Endothelial cell of umbilical vein (primary cell): ENCODE measurements at regions not wholly inside any gene's neighbourhood (a gene's known extent, or its start where the extent isn't known, plus 50 kb on each side); places are given as distances from the start of the nearest gene placed in this dataset.

Experiments used
- JUN ChIP-seq: IDR thresholded peaks from 2 replicates; pipeline ENCODE4 v1.6.1; 2011; ENCODE audit warnings: borderline replicate concordance, low read depth; ENCODE audit not compliant: insufficient read length, insufficient read depth
- TF ChIP-seq, protein P1 (sequence below), 2 donors: IDR thresholded peaks; 1 replicate in 1 of 2; 2 replicates in 1 of 2; pipeline ENCODE4 v1.5.1; 2011; ENCODE audit warnings: low read length in 2 of 2, mild to moderate bottlenecking in 2 of 2, moderate library complexity in 2 of 2, control low read depth in 1 of 2, inconsistent platforms in 1 of 2, low read depth in 1 of 2; ENCODE audit not compliant: insufficient read depth in 1 of 2; ENCODE audit errors: extremely low read depth in 1 of 2

DNA sequence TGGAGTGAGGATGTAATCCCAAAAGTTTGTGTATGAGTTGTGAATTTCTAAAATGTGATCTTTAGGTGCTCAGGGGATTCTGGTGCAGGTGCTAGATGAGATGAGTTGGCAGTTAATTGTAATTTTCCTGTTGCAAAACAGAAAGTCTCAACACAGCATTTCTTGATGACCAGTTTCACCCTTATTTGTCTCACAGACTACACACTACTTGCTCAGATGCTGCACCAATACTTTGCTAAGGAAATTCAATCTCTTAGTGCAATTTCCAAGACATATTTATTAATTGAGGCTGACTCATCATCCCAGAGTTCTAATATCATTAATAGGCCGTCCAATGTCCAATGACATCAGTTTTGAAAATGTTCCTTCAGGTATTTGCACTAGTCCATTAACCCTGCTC is 159.2 kb upstream of the SFRP2 start:
- TF ChIP-seq, protein P1, sequence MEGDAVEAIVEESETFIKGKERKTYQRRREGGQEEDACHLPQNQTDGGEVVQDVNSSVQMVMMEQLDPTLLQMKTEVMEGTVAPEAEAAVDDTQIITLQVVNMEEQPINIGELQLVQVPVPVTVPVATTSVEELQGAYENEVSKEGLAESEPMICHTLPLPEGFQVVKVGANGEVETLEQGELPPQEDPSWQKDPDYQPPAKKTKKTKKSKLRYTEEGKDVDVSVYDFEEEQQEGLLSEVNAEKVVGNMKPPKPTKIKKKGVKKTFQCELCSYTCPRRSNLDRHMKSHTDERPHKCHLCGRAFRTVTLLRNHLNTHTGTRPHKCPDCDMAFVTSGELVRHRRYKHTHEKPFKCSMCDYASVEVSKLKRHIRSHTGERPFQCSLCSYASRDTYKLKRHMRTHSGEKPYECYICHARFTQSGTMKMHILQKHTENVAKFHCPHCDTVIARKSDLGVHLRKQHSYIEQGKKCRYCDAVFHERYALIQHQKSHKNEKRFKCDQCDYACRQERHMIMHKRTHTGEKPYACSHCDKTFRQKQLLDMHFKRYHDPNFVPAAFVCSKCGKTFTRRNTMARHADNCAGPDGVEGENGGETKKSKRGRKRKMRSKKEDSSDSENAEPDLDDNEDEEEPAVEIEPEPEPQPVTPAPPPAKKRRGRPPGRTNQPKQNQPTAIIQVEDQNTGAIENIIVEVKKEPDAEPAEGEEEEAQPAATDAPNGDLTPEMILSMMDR (IDR thresholded peaks at IDR 0.05; ENCODE audit: extremely low read depth in 1 of 2, insufficient read depth in 1 of 2, low read depth in 1 of 2, low read length in 2 of 2) = no peak
- no peak for TF ChIP-seq JUN
